ENCODE measurements at regions not wholly inside any gene's neighbourhood (a gene's known extent, or its start where the extent isn't known, plus 50 kb on each side); places are given as distances from the start of the nearest gene placed in this dataset.

GRCh38 chr9:115183436-115183835 lies 65.5 kb upstream of the TNC start:
- TF ChIP-seq CTCF (IDR thresholded peaks at IDR 0.05; ENCODE audit: low read length) (no peak), EZH2phosphoT487 (IDR thresholded peaks at IDR 0.05; ENCODE audit: low read length) (no peak)
